Hindlimb muscle (tissue), 1 donor: ENCODE measurements at regions not wholly inside any gene's neighbourhood (a gene's known extent, or its start where the extent isn't known, plus 50 kb on each side); places are given as distances from the start of the nearest gene placed in this dataset.
"Not testable (repeated sequence)": the region's sequence is repeated elsewhere in the genome, so short reads cannot be mapped to it uniquely, and the experiment has no call there.

Source experiments
- DNase-seq: peaks from one replicate; pipeline ENCODE4 v3.0.0-alpha.2; 2013

- DNase-seq = peak; percentile 23
These were observed 195.2 kb downstream of the TAF11L14 start for GRCh38 chr5:17829456-17829855.

DNA sequence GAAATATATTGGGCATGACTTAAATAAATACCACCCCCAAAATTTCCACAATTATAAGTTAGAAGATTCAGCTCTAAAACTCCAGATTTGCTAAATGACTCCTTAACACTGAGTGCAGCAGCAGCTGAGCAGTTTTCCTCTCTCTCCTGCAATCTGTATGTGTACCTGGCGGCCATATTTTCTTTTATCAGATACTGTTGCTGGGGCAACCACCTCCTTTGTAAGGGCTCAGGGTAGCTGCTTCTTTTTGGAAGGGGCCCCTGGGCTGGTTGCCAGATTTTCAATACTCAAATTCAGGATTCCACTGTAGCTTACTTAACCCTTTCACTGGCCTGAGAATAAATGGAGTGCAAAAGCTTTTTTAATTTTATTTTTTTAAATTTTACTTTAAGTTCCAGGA, 197.0 kb downstream of the TAF11L14 start:
- no peak for DNase-seq

GRCh38 chr5:17832949-17833745, 198.9 kb downstream of the TAF11L14 start:
- peak; percentile 70 for DNase-seq

- no peak for DNase-seq
These were observed 203.5 kb downstream of the TAF11L14 start for GRCh38 chr5:17837757-17838156.

DNA sequence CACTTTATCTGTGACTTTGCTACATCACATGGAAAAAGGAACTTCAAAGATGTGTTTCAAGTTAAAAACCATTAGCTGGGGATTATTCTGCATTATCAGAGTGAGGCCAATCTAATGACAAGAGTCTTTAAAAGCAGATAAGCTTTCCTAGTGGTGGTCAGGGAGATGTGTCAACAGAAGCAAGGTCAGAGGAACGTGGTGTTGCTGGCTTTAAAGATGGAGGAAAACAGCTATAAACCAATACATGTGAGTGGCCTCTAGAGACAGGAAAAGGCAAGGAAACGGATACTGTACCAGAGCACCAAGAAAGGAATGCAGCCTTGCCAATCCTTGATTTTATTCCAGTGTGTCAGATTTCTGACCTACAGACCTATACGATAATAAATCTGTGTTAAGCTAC, 204.2 kb downstream of the TAF11L14 start:
- DNase-seq = no peak

GRCh38 chr5:17839848-17840247, 205.6 kb downstream of the TAF11L14 start:
- no peak for DNase-seq

DNA sequence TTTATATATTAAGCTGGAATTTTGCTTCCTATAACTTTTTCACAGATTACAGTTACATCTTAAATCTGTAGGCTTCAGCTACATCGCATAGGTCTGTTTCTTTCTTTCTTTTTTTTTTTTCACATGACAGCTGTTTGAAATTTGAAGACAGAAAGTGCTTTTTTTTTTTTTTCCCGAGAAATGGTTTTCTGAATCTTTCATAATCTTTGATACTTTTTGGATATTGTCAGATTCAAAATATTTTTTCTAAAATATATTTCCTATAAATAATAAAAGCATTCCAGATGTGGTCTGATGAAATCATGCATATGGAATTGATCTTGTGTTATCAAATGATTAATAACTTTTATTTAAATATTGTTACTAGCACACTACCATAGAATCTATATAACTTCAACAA, 212.2 kb downstream of the TAF11L14 start:
- DNase-seq = no peak

DNA sequence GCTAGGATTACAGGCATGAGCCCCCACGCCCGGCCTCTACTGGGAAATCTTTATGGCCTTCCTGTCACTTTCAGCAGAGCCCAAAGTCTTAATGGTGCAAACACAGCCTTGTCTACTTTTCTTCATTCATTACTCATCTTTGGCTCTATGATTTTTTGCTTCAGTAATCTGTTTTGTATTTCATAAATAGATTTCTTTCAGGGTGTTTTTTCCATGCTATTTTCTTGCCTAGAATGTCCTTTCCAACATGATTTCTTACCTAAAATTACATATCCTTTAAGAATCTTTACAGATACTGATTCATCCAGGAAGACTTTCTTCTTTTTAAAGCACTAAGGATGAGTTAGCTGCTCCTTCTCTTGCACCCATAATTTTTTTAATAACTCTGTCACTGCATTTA, 213.0 kb downstream of the TAF11L14 start:
- no peak for DNase-seq

DNA sequence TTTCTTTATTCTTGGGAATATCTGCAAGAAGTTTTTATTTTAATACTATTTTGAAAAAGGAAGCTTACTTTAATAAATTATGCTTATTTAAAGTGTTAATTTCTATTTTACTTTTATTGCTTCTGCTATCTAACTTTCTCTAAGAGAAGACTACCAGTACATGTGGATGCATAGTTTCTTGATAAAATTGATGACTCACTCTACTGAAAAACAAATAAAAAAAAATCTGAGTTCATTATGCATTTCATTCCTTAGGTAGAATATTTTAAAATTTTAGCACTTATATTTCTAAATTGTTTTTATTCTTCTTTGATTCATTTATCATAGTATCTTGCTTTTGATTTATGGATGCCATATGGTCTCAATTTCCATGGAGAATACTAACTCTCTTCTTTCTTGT, 217.9 kb downstream of the TAF11L14 start:
- no peak for DNase-seq

DNA sequence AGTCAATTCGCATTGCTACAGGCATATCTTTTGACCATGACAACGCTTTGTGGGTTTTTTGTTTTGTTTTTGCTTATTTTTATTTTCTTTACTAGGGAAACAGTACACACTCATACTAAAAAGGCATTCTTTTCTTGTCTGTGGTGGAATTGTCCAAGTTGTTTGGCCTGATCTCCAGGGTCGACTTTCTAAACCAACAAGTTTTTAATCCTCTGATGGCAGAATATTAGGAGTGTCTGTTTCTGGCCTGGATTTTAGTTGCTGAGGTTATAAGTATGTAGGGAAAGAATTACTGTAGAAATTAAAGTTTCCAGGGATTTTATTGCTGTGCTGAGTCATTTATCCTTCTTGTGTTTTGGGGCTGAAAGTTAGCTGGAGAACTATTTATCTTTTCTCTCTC, 218.5 kb downstream of the TAF11L14 start:
- DNase-seq = peak; percentile 62

GRCh38 chr5:17854901-17855300, 220.6 kb downstream of the TAF11L14 start:
- DNase-seq = no peak

GRCh38 chr5:17860660-17861315, 226.5 kb downstream of the TAF11L14 start:
- DNase-seq = no peak

- not testable (repeated sequence) for DNase-seq
These were observed 230.6 kb downstream of the TAF11L14 start for GRCh38 chr5:17864903-17865302.

- DNase-seq = not testable (repeated sequence)
These were observed 231.7 kb downstream of the TAF11L14 start for GRCh38 chr5:17865966-17866365.

DNA sequence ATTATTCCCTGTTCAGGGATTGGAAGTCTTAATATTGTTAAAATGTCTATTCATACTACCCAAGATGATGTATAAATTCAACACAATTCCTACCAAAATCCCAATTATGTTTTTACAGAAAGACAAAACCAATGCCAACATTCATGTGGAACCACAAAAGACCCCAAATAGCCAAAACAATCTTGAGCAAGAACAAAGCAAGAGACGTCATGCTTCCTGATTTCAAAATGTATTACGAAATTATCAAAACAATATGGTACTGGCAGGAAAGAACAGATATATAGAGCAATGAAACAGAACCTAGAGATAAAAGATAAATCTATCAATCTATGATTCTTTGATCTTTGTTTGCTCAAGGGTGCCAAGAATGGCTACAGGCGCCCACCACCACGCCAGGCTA, 237.9 kb downstream of the TAF11L14 start:
- no peak for DNase-seq

DNA sequence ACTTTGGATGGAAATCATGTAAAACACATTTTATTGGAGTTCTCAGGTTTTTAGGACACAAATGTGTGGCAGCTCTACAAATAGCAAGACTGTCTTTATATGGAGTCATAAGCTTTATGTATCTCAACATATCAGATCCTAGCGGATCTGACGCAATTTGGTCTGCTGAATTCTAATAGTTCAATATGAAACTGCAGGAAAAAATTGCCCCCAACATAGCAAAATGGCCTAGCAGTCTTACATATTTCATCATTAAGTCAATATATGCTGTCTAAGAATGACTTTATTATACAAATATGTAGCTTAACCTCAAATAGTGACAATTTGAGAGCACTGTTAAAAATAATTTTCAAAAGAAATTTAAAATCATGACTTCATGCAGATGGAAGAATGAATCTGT, 244.3 kb downstream of the TAF11L14 start:
- DNase-seq = no peak

DNA sequence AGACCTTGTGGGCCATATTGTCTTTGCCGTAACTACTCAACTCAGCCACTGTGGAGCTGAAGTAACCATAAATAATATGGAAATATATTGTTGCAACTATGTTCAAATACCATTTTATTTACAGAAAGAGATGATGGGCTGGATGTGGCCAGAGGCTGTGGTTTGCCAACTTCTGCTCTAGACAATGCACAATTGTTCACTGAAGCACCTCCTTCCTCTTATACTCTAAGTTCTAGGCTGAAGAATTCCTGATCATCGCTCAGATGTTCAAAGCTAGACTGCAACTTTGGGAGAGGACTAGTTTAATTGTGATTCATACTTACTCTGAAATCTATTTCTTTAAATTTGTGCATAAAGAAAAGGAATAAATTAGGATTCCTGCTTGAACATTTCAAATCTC, 245.0 kb downstream of the TAF11L14 start:
- no peak for DNase-seq

DNA sequence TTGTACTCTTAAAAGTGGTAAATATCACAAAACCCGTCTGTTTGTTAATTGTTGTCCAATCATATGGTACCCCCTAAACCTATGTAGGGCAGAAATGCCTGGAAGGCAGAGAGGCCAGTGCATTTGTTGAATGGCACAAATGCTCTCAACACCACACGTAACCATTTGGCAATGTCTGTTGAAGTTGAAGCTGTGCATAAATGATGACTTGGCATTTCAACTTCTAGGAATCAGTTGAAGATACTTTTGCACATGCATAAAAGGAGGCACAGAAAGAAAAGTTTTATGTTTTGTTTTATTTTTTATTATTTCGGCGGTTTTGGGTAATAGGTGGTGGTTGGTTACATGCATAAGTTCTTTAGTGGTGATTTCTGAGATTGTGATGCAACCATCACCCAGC, 246.6 kb downstream of the TAF11L14 start:
- no peak for DNase-seq

- DNase-seq = no peak
These were observed 248.7 kb downstream of the TAF11L14 start for GRCh38 chr5:17882760-17883488.

- no peak for DNase-seq
These were observed 253.9 kb downstream of the TAF11L14 start for GRCh38 chr5:17888155-17888554.

DNA sequence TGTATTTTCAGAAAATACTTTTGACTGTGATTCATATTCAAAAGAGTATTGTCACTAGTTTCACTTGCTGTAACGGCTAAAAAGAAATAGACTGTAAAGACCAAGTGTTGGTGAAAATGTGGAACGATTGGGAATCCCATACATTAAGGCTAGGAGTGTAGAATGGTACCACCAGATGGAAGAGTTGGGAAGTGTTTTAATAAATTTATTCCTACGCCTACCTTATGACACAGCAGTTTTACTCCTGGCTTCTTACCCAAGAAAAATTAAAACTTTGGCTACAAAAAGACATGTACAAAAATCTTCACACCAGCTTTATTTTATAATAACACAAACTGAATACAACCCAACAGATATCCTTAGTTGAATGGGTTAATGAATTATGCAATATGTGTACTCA, 256.2 kb downstream of the TAF11L14 start:
- DNase-seq = no peak

GRCh38 chr5:17891881-17892280, 257.6 kb downstream of the TAF11L14 start:
- DNase-seq = no peak

DNA sequence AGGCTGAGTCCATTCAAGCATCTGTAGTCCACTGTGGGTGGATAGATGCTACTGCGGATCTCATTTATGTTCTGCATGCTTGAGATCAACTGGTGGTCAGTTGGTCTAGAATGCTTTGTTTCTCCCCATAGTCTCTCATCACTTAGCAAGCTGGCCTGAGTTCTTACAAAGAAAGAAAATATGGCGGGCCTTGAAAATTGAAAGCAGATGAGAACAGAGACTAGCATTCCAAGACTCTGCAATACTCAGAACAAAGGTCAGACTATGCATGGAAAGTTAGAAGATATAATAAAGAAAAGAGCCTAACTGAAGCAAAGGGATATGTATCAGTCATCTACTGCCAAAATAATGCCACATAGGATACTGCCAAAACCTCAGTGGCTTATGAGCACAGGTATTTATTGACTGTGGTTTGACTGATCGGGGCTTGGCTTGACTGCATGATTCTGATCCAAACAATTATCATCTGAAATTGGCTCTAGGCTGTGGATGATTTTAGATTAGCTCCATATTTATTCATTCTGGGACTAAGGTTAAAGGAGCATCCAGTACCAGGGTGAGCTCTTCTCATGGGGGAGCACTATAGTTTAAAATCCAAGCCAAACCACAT, 258.9 kb downstream of the TAF11L14 start:
- DNase-seq = no peak
